Heart left ventricle (tissue), 13 donors: ENCODE measurements at regions not wholly inside any gene's neighbourhood (a gene's known extent, or its start where the extent isn't known, plus 50 kb on each side); places are given as distances from the start of the nearest gene placed in this dataset.

ENCODE experiments used
- CTCF ChIP-seq, 12 donors: fragments of 200-600 bp; sonication (generic) in 4 of 12; IDR thresholded peaks; one replicate each; pipeline versions ENCODE4 v1.5.0 to v1.8.0; 2018 to 2022; ENCODE audit warnings: antibody characterized with exemption in 12 of 12, mild to moderate bottlenecking in 5 of 12
- POLR2A ChIP-seq, 2 donors: fragments of 450-650 bp; IDR thresholded peaks; one replicate each; pipeline ENCODE4 v1.6.1; 2017; ENCODE audit warnings: antibody characterized with exemption in 2 of 2, mild to moderate bottlenecking in 2 of 2, moderate library complexity in 2 of 2
- donor health status: ischemic (EF 13 %, LVEDD 7.1; RV severe dilation, severe dysfunction).
- donor health status: DM: no; HTN: yes; CAD: no.
- donor health status: DM: no; HTN: no; CAD: no.
- donor health status: ischemic (EF 25% LVEDD 6.9; RV normal size, moderate dysfunction).
- donor health status: ischemic (EF 25% LVEDD 5.7; RV mildly dilated, moderate dysfunction).
- donor health status: ischemic (EF 35%, LVEDD 5.7; RV mildly dilated, moderate dysfunction).
- donor health status: nonischemic (EF 11% LVEDD 7.7; RV severe dilation, severe dysfunction).
- donor health status: DM: yes; HTN: yes; CAD: no.
- donor health status: PGD.
- donor health status: ischemic (EF 29% LVEDD 5.4; RV normal size, mild dysfunction).
- donor health status: nonischemic (EF 23%, LVEDD 6.1; RV moderate dilation, normal function).

GRCh38 chr22:25475257-25476022, 89.0 kb upstream of the GRK3 start:
- TF ChIP-seq POLR2A (IDR thresholded peaks at IDR 0.05): no peak
- no peak for TF ChIP-seq CTCF (IDR thresholded peaks at IDR 0.05)
